CD4-positive, alpha-beta T cell treated with Interleukin-17A for 4 hours (primary cell): ENCODE measurements at regions not wholly inside any gene's neighbourhood (a gene's known extent, or its start where the extent isn't known, plus 50 kb on each side); places are given as distances from the start of the nearest gene placed in this dataset.

Source experiments
- DNase-seq: peaks from one replicate; pipeline ENCODE4 v3.0.0-alpha.2; 2020; ENCODE audit warnings: mixed read lengths

DNA sequence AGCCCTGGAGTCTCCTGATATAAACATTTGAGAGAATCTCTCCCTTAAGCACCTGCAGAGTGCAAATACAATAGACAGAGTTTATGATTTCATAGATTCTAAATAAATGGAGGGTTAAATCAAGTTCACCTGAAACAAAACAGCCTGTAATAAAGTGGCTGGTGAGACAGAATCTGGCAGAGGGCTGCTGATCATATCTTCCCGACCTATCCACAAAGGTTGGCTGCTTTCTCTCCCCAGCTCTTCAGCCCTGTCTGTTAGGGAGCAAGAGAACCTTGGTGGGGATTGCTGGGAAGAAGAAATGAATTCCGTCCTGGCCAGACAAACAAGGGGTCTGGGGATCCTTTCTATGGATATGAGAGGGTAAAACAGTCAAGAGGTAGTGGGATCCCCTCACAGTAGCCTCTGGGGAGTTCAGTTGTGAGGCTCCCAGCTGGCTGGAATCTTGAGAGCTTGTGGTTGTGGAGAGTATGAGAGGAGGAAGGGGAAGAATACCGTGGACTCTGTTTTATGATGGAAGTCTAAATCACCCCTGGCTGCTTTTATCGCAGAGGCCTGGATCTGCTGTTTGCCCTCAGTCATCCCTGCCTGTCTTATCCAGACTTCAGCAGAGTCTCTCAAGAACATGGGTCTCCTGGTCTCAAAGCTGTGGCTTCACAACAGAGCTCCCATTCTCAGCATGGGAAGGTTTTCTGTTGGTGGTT is 451.3 kb downstream of the NTRK3 start:
- no peak for DNase-seq

DNA sequence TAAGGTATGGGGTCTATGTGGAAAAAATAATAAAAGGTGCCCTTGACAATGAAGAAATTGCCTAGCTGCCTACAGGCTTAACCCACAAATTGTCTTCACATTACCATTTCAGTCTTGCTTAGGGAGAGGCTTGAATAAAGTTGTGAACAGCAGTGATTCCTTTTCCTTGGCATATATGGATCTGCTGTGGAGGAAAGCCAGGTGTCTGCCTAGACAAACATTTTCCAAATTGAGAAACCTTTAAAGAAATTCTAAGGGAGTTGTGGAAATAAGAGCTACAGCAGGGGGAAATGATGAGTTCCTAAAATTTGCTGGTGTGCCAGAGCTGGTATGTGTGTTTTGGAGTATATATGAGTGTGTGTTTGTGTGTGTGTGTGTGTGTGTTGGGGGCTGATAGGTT is 452.1 kb downstream of the NTRK3 start:
- DNase-seq, result no peak

DNA sequence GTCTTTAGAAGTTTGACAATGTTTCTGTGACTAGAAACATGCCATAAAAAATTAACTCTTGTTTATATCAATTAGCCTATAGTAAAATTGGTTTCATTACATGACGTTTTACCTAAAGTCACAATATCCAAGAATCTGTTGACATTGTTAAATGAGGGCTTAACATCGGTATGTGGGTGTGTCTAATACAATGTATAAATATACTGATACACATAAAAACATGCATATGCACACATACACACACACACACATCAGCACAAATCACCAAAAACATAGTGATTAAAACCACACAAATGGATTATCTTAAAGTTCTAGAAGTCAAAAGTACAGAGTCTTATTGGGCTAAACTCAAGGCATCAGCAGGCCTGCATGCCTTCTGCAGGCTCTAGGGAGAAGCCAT is 456.7 kb downstream of the NTRK3 start:
- DNase-seq, result no peak

DNA sequence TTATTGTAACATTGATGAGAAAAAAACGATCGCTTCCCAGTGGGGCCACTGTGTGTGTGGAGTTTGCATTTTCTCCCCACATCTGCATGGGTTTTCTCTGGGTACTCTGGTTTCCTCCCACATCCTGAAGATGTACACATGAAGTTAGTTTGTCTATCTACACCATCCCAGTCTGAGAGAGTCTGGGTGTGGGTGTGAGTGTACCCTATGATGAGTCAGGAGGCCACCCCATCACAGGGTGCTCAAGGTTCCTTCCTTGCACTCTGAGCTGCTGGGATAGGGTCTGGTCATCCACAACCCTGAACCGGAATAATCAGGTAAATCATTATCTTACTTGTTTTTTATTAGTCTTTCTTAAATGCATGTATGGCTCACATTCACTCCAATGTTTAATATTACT is 457.1 kb downstream of the NTRK3 start:
- no peak for DNase-seq

DNA sequence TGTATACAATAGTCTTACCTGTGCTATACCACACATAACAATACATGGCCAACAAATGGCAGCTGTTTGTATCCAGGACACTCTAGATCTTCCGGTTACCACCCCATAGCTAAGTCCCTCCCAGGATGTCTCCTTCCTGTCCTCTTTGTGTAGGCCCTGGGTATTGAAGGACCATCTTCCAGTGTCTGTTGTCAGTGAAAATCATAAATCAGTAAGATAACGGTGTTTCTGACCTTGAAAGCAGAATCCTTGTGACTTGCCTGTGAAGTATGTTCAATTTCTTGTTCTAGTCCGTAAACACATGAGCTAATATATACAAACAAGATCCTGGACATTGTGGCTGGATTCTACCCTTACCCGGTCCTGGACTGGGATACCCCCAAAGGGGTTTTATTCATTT is 462.8 kb downstream of the NTRK3 start:
- DNase-seq, result no peak

DNA sequence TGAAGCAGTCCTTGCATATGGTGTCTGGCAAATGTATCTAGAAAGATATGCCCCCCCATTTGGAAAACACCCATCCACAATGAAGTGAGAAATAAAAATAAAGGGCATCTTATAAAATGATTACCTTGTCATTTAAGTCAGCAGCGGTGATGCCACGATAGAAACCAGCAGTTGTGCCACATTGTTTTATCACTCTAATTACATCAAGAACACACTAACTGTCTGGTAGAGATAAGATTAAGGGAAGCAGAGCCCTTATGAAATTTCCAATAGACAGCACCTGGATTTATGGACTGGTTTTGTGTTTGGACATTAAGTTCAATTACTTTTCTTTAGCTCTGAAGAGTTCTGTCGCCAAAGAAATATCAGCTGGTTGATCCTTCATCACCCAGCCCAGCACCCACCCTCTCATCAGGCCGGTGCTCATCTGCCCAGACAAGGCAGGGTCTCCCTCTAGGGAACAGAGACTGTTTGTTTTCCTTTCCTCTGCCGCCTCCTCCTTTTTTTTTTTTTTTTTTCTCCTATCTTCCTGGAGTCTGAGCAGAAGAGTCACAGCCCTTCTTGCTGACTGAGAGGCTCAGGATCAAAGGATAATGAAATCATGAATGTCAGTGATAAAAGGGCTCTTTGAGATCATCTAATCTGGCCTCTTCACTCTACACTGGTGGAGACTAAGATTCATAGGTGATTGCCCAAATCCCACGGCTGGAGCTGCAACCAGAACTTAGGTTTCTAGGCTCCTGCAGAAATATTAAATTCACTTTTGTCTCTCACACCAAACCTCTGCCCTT is 464.1 kb downstream of the NTRK3 start:
- no peak for DNase-seq

DNA sequence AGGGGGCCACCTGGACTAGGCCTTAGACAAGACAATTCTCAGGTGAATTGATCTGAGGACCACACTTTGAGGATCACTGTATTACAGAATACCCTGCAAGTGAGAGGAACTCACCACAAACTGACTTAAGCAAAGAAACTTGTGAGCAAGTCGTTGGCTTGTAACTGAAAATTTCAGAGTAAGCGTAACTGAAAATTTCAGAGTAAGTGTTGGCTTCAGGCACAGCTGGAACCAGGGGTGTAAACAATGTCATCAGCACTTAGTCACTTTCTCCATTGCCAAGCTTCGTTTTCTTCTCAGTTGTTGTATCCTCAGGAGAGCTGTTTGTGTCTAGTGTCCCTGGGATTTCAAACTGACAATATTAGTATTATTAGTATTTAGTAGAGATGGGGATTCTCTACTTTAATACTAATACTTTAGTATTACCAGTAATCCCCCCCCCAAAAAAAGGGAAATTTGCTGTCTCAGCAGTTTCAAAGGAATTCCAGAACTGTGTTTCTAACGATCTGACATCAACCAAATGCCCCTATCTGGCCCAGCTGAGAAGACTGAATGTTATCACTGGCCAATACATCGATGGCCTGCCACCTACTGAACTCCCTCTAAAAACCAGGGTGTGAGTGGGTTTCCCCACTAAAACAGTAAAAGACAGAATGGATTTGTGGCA is 474.4 kb downstream of the NTRK3 start:
- no peak for DNase-seq

DNA sequence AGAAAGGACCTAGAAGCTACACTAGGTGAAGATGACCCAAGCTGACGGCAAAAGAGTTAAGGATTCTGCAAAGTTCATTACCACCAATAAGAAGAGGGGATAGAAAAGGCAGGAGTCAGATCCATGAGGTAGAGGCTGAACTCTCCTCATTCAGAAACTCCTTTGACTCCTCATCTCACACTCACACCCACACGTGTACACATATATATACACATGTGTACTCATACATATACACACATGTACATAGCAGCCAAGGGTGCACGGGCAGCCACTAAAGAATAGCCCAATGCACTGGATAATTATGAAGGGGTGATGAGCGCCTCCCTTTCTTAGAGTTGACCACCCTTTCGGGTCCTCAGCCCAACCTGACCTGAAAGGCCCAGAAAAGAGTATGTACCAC is 476.8 kb downstream of the NTRK3 start:
- DNase-seq, result no peak

DNA sequence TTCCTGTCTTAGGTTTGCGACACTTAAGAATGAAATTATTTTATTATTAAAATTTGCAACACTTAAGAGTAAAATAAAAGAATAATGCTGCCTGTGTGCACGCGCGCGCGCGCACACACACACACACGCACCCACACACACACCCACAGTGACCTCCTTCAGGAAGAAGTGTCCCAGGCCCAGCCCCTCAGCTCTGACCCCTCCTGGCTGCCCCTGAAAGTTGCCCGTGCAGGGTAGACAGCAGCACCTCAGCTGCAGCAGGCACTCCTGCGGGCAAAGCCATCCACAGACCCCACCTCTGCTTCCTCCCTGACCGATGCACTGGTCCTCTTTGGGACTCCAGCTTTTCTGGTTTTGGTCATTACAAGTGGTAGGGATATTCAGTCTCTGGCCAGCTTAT is 478.2 kb downstream of the NTRK3 start:
- DNase-seq, result no peak

DNA sequence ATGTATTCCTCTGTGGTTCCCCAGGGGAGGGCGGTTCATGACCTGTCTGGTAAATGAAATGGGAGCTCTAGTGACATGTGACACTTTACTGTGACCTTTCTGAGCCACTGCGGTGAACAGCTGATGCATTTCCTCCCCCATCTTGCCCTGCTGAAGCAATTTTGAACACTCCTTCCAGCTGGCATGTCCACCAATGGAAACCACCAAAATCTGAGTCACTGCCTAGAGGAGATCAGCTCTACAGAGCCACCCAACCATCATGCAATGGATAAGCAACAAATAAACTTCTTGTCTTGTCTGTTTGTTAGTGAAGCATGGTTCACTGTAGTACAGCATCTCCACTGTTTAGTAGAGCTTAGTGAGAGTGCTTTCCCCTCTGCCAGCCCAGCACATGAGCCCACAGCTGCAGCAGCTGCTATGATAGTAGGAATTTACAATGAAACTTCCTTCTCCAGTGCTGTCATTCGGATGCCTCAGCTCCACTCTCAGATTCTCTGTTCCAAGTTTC is 479.4 kb downstream of the NTRK3 start:
- DNase-seq, result no peak

DNA sequence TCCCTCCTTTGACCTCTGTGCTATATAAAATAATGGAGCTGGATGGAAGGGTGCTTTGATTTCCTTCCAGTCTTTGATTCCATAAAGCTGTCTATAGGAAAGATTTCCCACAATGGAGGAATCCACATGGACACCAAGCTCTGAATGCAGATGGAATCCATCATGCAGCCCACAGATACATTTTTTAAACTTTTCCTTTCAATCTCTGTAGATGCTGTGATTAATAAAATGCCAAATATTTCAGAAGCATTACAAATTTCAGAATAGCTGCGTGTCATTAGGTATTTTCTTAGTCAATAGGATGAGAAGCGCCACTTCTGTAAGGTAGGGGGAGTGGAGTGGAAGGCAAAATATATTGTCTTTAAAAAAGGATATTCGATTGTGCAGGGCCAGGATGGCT is 489.0 kb downstream of the NTRK3 start:
- DNase-seq, result no peak

DNA sequence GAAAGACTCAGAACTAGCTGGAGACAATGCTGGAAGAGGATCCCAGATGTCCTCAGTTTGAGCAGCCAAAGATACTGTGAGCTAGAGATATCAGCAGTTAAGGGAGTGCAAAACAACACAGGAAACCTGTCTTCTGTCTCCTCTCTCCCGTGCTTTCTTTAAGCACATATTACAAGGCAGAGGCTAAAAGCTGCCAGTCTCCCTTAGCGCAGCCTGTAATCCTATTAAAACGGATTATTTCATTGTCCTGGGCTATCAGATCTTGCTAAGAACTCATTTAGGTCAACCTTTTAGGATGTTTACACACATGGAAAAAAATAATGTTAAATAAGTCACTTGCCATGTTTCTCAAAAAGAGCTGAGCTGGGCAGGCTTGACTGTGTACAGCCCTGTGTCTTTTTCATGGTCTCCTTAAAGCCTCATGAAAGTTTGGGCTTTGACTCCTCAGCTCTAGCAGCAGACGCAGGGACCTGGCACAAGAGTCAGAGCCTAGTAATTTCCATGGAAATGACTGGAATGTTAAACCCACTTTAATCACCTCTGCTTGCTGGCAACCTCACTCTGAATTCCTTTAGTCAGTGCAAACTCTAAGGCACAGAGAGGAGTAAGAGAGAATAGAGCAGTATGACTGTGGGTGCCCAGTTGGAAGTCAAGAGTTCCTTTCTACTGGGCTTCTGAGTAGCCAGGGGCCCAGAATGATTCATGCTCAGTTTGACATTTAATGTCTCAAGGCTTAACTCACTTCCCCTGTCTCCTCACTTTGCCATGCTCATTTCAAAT is 491.9 kb downstream of the NTRK3 start:
- DNase-seq, result no peak

DNA sequence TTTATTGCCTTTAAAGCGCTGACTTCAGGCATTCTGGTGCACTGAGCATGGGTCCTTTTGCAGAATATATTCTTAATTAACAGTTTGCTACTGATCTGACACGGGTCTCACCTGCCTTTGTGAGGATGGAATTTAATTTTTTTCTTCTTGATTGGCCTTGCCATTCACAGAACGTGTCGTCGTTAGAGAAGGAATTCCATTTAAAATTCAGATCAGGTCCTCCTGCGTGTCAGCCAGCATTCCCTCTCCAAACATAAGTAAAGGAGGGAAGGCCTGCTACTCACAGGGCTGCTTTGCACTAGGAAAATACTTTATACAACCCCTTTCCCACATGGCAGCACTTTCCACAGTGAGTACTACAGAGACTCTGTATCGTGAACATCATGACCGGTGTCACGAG is 492.7 kb downstream of the NTRK3 start:
- no peak for DNase-seq

DNA sequence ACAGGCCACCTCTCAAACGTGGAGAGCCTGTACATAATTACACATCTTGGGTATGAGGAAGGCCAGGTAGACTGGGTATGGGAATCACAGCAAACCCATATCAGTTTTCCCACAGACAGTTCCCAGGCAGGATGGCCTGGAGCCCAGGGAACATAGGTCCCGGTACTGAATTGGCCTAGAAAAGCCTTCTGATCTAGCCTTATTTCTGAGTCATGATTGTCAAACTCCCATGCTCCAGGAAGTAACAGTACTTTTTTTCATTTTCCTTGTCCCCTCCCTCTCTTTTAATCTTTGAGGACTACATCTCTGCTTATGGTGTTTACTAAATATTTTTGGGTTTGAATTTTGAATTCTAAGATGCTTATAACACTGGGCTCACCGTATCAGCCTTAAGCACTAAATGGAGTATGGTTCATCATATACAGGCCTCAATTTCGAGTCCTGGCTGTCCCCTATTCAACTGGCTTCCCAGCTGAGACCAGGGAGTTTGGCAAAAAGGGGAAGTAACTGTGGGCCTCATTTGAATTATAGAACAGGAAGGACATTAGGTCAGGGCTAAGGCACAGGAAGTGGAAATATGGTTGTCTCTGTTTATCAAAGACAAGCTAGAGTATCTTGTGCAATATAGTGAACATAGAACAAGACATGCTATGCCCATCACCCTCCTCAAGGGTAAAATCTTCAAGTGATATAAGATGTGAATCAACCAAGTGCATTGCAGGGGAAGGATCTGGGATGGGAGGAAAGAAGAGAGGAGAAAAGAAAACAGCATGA is 494.6 kb downstream of the NTRK3 start:
- no peak for DNase-seq

DNA sequence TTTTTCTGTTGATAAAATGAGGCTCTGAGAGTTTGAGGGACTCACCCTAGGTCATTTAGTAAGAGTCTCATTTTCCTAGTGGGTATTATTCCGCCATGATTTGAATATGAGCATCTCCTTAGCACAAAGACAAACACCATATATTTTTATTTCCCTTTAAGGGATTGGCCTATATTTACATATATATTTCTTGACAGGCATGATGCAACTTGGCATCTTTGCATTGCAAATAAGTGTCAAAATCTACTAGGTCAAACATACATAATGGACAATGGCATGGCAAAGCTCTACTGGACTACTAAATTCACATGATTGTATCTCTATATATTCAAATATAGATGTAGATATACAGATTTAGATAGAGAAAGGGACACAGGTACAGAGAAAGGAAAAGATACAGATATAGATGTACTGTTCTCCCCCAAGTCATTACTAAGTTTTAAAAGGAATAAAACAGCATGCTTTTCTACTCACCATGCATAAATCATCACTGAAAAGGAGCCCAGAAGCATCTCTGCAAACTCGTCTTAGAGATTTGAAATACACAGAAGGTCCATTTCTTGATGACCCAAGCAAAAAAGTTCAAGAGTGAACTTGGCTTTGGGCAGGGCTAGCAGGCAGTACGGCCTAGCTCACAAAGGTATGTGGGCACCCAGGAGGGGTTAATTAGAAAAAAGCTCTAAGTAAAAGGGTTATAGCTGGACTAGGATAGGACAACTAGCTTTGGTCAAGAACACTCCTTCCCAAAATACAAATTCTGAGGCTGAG is 495.8 kb downstream of the NTRK3 start:
- DNase-seq, result no peak

DNA sequence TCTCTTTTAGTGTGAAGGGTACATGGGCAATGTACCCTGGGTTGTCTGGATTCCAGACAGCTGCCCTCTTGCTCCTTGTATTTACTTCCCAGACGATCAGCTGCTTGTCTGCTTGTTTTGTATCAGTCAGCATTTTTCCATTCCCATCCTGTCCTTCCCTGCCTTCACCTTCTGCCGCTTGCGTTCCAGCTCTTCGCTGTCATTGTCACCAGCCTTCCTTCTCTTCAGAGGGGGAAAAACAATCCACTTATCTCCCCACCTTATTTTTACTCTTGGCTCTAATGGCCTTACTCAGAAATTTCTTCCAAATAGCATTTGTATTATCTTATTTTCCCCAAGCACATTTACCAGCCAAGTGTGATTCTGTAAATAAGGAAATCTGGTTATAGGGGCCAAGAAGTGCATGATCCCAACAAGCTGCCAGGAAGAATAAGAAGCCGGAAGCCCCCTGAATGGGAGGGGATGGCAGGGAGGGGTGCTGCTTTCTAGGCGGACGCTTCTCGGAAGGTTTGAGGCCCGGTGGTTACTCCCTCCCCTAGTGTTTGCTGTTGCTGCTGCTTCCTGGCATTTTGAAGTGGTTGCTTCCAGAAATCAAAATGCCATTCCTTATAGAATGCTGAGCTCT is 497.6 kb downstream of the NTRK3 start:
- DNase-seq, result no peak

DNA sequence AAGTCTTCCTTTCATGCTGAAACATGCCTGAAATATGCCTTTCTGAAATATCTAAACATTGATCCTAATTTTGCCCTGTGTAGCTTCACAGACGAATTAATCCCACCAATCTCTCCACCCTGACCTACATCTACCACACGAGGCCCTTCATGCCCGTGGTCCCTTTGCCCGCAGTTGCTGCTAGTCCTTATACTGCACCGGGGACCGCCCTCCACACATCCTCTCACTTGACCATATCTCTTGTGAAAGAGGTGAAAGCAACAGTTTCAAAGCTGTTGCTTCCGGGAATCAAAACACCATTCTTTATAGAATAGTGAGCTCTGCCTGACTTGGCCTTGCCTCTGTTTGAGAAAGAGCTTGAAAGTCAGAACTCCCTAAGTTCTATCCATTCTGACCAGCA is 499.5 kb downstream of the NTRK3 start:
- no peak for DNase-seq

DNA sequence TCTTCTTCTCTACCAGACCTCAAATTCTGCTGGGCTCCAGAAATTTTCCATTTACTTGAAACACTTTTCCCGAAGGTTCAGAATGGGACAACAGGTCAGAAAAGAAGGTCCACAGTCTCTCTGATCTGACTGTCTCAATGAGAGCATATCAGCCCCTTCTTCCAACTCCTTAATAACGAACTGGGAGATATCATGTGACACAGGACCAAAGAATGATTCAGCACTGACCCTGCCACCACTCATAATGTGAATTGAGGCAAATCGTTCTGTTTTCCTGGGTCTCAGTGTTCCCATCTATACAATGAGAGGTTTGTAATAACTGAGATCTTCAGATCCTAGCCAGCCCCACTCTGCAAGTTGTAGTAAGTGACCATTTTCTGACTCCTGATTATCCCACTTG is 500.5 kb downstream of the NTRK3 start:
- DNase-seq, result no peak

DNA sequence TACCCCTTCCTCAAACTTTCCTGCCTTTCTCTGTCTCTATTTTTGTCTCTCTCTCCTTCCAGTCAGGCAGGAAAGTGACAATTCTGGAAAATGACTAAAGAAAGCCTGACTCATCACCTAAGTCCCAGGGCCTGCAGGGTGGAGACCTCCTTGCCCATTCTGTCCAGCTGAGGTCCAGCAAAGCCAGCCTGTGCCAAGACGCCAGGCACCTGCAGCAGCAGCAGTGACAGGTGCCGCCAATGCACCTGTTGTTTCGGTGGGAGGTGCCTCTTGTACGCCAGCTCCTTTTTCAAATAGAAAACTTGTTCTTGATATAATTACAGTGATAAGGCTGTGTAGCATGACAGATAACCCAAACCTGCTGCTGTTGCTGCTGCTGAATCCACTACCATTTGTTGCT is 501.3 kb downstream of the NTRK3 start:
- no peak for DNase-seq

DNA sequence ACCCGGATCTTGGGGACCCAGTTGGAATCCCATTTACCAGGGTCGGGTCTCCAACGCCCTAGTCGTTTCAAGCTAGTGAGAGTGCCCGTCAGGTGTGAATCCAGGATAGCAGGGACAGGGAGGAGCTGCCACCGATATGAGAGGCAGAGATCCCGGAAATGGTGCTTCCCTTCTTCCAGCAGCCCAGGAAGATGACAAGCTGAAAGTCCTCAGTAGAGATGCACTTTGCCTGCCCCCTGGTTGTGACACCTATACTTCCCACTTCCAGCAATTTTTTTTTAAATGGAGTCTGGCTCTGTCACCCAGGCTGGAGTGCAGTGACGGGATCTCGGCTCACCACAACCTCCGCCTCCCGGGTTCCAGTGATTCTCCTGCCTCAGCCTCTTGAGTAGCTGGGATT is 503.0 kb downstream of the NTRK3 start:
- DNase-seq, result no peak
